Superior temporal gyrus (tissue), 1 donor: ENCODE measurements at regions not wholly inside any gene's neighbourhood (a gene's known extent, or its start where the extent isn't known, plus 50 kb on each side); places are given as distances from the start of the nearest gene placed in this dataset.

ENCODE experiments used
- DNase-seq: peaks from one replicate; pipeline ENCODE4 v3.0.0-alpha.2; 2016; ENCODE audit errors: extremely low spot score

DNA sequence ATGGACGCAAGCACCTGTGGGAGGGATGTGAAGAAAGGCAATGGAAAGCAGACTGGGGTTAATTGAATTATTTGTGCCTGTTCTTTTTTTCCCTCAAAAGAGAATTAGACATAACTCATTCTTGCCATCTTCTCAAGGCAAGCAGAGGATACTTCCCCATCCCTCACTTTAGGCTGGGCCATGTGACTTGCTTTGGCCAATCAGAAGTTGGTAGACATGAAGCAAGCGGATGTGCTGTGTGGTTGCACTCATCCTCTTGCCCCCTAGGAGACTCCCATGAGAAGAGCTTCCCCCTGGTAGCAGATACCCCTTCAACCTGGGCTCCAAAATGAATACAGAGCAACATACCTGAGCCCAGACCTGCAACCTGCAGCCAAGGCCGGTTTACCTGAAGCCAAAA, 124.4 kb upstream of the ZC3H12C start:
- DNase-seq: no peak

DNA sequence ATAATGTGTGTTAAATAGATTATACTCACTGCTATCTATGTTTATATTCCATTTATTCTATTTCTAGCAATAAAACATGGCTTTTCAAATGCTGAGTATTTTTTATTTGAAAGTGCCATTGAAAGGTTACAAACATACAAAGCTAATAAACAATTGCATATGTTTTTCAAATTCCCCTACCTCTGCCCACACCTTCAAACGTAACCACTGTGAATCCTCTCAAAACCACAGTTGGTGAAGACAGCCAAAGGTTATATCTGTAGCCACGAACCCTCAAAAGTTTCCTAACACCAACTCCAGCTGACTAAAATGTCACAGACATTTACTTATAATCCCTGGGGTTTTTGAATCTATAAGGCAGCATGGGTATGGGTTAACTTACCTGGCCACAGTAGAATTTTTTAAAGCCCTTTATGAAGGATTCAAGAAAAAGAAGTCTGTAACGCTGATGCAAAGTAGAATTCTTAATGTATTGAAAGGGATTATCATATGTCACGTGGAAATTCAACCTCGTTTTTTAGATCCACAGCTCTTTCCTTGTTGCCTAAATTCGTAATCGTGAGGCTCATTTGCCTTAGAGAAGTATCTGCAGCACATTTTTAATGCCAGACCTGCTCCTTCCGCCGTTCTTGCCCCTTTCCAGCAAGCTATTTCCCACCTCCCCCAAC, 122.5 kb upstream of the ZC3H12C start:
- DNase-seq: no peak

DNA sequence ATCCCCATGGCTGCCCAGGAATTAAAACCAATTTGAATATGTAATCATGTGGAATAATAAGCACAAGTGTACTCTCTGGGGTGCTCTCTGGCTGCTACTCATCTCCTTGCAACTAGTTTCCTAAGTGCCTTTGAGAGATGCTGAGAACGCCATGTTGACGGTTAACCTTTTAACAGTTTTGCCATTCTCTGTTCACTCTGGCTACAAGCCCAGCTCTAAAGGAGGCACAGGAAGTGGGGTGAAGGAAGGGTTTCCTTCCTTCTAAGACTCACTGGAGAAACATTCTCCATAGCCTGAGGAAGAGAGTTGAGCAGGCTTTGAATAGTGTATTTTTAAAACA, 122.0 kb upstream of the ZC3H12C start:
- DNase-seq: peak; percentile 50

DNA sequence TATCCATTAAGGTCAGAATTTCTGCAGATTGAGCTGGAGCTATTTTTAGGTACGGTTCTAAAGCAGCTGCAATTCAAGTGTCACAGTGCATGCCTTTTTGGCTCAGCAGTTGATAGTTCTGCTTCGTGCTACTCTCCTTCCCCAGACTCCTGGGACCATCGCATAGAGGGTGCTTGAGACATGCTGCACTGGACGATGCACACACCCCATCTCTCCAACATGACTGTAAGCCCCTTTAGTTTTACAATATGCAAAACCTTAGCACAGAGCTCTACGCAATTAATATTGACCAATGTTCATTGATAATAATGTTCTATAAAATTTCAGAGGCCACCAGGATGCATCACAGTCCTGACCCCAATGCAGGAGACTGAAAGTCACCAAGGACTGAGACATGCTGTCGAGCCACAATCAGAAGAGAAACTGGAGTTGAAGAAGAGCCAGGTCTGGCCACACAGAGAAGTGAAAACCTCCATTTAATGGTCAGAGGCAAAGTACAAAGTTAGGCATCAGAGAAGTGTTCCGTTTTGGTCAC, 120.9 kb upstream of the ZC3H12C start:
- no peak for DNase-seq

DNA sequence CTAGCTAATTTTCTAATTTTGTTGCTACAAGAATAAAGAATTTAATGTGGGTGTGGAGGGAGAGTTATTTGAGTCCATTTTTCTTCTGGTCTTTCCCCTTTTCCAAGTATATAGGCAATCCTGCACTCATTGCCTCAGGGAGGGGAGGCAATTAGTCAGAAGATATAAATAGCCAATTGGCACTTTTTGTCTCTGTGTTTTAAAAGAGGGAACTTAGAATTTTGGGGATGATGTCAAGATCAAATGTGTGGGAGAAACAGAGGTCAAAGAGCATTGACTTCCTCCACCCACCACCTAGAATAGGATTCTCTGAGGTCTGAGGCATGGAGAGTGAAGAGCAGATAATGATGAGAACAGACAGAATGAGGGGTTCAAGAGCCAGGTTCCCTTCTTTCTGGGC, 120.3 kb upstream of the ZC3H12C start:
- no peak for DNase-seq

DNA sequence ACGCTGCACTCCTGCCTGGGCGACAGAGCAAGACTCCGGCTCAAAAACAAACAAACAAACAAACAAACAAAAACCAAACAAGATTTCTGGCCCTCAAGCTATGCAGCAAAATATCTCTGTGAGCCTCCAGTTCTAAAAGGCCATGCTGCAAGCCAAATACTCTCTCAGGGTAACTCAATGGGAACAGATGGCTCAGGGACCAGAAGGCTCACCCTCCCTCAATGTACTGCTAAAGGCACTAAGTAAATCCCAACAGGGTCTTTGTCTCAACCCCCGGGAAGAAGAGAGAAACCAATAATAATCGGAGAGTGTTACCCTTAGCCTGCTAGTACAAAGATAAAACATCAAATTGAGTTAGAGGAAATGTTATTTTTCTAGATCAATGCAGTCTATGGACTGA, 119.7 kb upstream of the ZC3H12C start:
- DNase-seq: no peak

DNA sequence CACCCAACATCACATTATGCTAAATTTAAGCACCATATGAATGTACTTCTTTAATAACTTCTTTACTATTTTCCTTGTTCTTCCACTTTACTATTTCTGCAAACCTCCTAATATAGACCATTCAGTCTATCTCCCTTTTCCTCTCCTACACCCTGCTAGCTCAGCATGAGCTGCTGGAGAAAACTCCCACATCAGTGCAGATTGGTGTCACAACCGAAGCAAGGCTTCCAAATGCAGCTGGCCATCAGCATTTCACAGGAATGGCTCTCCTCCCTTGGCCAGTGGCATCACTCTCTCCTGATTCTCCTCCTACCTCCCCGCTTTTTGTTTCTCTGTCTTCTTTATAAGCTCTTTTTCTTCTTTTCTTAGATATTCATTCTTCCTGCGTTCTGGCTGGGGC, 118.7 kb upstream of the ZC3H12C start:
- no peak for DNase-seq

DNA sequence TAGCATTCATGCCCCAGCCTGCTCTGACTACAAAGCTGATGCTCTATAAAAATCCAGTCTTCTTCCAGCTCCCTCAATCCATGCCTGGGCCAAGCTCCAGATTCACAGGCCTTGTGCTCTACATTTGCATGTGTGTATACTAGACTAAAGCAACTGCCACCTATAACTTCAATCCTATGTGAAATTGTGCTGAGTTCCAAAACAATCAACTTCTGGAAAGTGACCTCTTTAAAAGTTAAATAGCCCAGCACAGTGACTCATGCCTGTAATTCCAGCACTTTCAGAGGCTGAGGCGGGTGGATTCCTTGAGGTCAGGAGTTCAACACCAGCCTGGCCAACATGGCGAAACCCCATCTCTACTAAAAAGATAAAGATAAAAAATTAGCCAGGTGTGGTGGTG, 114.3 kb upstream of the ZC3H12C start:
- DNase-seq: no peak

DNA sequence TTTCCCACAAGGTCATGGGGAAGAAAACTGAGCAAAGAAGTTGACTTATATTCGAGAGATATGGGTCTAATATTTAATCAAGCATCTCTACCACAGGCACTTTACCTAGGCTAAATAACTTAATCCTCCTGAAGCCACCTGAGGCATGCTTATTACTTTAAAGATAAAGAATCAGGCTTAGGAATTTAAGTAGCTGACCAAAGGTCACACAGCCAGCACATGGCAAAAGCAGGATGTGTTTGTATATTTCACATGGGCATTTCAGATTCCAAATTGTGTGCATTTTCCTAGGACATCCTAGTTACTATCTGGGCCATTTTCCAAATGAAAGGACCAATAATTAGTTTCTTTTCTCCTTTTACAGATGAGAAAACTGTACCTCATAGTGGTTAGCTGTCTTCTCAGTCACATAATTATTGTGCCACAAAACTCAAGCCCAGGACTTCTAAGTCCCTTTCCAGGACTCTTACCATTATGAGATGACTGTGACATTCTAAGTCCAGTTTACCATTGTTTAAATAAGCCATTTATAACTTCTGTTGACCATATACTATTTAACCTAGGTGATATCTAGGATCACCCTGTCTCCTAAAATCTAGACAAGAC, 112.1 kb upstream of the ZC3H12C start:
- no peak for DNase-seq

DNA sequence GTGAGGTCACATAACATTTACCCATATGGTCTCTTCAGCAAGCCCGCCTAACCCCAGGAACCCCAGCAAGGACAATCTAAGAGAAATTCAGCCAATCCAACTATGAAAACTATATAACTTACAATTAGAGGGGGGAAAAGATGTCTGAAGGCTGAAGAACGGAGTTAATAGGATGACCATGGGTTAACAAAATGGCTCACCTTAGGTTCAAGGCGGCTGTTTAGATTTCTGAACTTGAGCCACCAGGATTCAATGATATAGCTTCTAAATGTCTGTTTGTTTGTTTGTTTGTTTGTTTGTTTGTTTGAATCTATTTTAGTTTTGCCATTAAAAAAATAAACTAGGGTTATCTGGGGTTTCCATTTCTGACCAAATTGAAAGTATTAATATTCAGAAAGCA, 109.8 kb upstream of the ZC3H12C start:
- no peak for DNase-seq

DNA sequence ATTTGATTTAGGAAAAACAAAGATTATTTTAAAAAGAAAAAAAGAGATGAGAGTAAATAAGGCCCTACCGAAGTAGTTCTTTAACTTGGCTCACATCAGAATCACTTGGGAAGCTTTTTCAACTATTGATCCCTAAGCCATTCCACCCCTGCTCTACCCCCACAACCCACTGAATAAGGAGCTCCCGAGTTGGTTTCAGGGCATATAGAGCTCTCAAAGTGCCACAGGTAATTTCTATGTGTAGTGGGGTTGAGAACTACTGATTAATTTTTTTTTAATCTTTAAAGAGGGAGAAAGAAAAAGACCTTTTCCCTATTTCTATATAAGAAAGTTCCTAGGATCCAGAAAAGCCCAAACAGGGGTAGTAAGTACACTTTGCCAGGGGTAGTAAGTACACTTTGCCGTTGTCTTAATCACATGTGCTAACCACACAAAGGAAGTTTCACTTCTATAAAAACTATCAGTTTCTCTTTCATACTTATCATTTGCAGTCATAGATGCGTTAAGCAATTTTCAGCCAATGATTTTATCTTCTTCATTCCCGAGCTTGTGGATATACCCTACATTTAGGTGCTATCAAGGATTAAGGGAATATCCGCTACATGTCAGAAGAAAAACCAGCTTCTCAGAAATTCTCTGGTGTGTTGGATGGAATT, 108.4 kb upstream of the ZC3H12C start:
- DNase-seq: no peak

DNA sequence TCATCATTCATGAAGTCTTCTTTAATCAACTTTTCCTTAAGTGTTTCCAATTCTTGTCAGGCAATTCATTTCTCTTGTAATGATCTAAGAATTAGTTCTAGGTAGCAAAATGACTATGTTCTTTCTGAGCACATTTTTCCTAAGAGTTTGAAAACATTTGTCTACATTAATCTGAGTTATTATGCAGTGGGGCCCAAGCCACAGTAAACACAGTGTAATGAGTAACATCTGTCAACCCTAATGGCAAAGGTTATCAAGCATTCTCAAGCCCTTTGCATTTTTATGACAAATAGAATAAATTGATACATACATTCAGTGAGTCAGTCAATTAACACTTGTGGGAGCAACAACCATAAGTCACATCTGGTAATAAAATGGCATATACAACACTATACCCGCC, 106.7 kb upstream of the ZC3H12C start:
- DNase-seq: no peak

DNA sequence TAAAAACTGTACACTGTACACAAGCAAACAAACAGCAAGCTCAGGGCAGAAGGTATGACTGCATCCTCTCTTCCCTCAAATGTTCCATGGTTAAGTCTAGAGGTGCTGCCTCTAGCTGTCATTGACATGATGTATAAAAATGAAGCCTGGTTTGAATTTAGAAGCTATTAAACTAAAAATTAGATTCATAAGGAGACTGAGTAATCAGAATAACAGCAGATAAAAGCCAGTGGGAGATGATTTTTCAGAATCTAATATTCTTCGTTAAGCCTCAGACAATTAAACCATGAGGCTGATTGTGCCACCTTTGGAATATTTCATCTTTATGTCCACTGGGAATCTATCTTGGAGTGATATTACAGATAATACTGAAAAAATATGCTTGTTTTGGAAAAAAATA, 101.4 kb upstream of the ZC3H12C start:
- DNase-seq: no peak

DNA sequence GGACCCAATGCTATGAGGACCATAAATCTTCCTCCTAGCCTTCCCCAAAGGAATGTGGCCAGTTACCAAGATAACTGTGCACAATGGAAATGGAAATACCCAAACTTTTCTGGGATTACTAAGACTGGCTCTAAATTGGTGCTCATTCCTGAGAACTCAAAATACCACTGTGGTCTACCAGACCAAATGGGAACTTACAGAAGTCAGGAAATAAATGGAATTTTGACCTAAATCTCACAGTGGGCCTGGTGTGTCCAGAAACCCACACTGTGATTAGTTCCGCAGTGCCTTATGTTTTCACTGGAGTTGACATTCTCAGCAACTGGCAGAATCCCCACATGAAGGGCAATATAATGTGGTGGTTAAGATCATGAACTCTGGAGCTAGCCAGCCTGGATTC, 99.4 kb upstream of the ZC3H12C start:
- DNase-seq: no peak

DNA sequence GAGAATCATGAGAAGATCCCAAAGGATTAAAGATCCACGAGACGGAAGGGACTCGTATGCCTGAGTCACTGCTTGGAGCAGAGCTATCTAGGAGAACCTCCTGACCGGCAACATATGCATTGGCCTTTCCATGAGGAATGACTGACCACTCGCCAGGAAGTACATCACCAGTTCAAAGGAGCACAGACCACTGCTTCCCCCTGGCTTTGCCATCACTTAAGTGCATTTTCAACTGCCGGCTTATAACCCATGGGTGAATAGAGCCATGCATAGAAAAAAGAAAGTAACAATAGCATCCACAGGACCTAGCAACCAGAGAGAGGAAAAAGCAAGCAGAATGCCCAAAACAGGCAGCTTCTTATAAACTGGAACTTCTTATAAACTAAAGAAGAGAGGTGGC, 98.3 kb upstream of the ZC3H12C start:
- no peak for DNase-seq

DNA sequence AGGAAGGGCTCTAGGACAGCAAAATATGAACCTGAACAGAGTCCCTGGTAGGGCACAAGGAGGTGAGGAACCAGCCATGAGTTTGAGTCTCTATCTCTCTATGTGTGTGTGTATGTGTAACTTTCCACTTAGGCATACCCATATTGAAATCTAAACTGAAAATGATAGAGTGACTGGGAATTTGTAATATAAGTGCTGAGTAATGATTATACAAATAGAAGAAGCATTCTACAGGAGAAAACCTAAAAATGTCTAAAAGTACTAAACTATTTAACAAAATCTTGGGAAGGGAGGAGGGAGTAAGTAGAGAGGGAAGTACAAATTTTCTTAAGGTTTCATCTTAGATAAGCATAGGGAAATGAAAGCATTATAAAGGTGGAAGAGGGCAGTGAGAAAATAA, 97.1 kb upstream of the ZC3H12C start:
- DNase-seq: no peak

DNA sequence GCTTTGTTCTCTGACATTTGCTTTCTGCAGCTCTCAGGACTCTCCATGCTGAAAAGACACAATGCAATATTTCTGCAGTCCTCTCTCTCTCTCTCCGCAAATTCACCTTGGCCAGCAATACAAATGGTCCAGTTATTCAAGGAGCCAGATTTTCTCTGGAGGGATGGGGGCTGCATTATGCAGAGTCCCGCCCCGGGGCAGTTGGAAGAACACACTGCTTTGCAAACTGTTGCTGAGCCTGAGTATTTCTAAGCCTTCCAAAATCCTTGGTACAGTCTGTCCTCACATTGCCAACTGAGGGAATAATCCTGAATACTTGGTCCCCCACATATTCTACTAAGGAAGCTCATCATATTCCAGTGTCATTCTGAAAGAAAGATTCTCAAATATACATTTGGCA, 94.3 kb upstream of the ZC3H12C start:
- no peak for DNase-seq

DNA sequence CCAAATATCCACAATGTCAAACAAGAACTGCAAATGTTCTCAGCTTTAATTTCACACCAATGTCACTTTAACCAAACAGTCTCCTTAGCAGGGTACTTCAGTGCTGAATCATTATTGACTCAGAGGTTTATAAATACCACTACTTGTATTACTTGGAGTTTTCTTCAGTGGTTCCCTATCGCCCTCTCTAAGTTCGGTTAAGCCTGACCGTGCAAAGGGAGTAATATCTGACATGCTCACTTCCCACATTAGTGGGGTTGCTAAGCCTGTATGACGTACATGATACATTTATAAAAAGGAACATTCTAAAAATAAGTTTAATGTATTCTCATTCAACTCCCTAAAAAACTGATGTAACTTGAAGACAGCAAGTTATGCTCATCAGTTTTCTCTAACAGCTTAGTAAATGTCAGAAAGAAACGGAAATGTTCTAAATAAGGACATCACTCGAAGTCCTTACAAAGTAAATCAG, 93.1 kb upstream of the ZC3H12C start:
- DNase-seq: peak; percentile 70

DNA sequence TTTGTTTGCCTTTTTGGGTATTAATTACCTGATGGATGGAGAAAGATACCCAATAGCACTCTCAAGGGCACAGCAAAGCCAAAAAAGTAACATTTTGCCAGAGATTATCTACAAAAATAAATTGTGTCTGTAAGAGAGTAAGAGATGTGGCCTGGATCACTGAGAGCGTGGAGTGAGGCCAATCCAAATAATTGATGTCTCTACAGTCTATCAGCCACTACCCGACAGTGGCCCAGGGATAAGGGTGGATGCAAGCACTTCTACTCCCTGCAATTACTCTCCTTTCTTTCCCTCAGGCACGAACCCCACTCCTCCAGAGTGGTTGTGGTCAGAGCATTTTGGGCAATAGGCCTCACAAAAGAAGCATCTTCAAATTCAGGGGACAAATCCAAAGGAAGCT, 92.3 kb upstream of the ZC3H12C start:
- DNase-seq: no peak

DNA sequence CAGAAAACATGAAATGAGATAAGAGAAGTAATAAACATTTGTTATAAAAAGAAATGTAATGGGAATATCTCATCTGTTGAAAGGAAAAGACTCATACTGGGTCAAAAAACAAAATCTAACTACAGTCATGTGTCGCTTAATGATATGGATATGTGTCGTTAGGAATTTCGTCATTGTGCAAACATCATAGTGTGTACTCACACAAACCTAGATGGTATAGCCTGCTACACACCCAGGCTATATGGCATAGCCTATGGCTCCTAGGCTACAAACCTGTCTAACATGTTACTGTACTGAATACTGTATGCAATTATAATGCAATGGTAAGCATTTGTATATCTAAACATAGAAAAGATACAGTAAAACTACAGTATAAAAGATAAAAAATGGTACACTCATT, 89.8 kb upstream of the ZC3H12C start:
- DNase-seq: no peak

DNA sequence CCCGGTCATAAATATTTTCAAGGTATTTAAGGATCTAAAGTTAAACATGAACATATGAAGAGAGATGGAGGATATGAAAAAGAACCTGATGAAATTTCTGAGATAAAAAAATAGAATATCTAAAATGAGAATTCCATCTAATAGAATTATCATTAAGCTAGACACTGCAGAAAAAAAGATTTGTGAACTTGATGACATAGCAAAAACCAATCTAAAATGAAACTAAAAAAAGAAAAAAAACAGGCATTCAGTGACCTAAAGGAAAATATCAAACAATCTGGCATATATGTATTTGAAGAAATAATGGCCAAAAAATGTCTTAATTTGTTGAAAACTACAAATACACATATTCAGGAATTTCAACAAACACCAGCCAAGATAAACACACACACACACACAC, 81.6 kb upstream of the ZC3H12C start:
- no peak for DNase-seq

DNA sequence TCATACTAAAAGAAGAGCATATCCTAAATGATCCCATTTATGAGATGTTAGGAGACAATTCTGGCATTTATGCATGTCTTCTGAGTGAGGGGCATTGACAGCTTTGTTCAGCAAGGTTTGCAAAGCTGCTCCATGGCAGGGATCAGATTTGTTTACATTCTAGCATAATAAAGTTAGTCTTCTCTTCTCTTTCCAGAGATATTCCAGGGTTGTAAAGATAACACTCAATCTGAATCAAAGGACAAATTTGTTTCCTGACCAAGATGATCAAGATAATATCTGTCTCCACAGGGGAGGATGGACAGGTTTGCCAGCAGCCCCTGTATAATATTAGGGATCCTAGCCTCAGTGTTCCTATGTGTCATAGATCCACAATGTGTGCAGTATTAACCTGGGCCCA, 77.5 kb upstream of the ZC3H12C start:
- no peak for DNase-seq

DNA sequence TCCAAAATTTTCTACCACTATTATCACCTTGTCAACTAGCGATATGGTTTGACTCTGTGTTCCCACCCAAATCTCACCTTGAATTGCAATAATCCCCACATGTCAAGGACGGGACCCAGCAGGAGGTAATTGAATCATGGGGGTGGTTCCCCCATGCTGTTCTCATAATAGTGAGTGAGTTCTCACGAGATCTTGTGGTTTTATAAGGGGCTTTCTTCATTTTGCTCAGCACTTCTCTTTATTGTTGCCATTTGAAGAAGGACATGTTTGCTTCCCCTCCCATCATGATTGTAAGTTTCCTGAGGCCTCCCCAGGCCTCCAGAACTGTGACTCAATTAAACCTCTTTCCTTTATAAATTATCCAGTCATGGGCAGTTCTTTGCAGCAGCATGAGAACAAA, 73.5 kb upstream of the ZC3H12C start:
- no peak for DNase-seq
